ENCODE measurements at regions not wholly inside any gene's neighbourhood (a gene's known extent, or its start where the extent isn't known, plus 50 kb on each side); places are given as distances from the start of the nearest gene placed in this dataset.

- Mint-ChIP-seq H3K27me3 (ENCODE audit: low read depth) (no peaks in the 10 kb centered on the region), H3K9me3 (no peaks in the 10 kb centered on the region)
- intact Hi-C loops (cut with micrococcal nuclease) = no loop called here
These were observed 154.5 kb downstream of the GASK1B start for GRCh38 chr4:158018221-158018830.

GRCh38 chr4:158016511-158016910 is 156.3 kb downstream of the GASK1B start:
- intact Hi-C loops (cut with micrococcal nuclease) = no loop called here
- Mint-ChIP-seq H3K27ac (no peak overlapping the region), H3K27me3 (ENCODE audit: low read depth) (no peaks in the 10 kb centered on the region), H3K36me3 (ENCODE audit: low read depth) (no peaks in the 10 kb centered on the region), H3K9me3 (no peaks in the 10 kb centered on the region), H3K4me1 (ENCODE audit: low read depth) (no peaks in the 10 kb centered on the region), H3K4me3 (ENCODE audit: low read depth) (no peak overlapping the region)
- DNase-seq (ENCODE audit: low spot score) = no peak

More at GRCh38 chr4:158018221-158018830, 154.5 kb downstream of the GASK1B start:
- no peaks in the 10 kb centered on the region for H3K36me3 Mint-ChIP-seq (ENCODE audit: low read depth)
- no peak for DNase-seq (ENCODE audit: low spot score)
- H3K4me3 Mint-ChIP-seq (ENCODE audit: low read depth) = no peak overlapping the region
- H3K27ac Mint-ChIP-seq = no peak overlapping the region
- H3K4me1 Mint-ChIP-seq (ENCODE audit: low read depth) = no peaks in the 10 kb centered on the region

GRCh38 chr4:158015241-158015640 is 157.6 kb downstream of the GASK1B start:
- H3K27ac Mint-ChIP-seq = no peak overlapping the region
- no peaks in the 10 kb centered on the region for H3K36me3 Mint-ChIP-seq (ENCODE audit: low read depth)
- no peak overlapping the region for H3K4me3 Mint-ChIP-seq (ENCODE audit: low read depth)
- intact Hi-C loops (cut with micrococcal nuclease) = no loop called here
- no peak for DNase-seq (ENCODE audit: low spot score)
- no peaks in the 10 kb centered on the region for H3K4me1 Mint-ChIP-seq (ENCODE audit: low read depth)
- no peaks in the 10 kb centered on the region for H3K9me3 Mint-ChIP-seq
- H3K27me3 Mint-ChIP-seq (ENCODE audit: low read depth) = no peaks in the 10 kb centered on the region

- Mint-ChIP-seq H3K36me3 (ENCODE audit: low read depth) (no peaks in the 10 kb centered on the region), H3K27ac (no peak overlapping the region), H3K27me3 (ENCODE audit: low read depth) (no peaks in the 10 kb centered on the region), H3K4me1 (ENCODE audit: low read depth) (no peaks in the 10 kb centered on the region), H3K4me3 (ENCODE audit: low read depth) (no peak overlapping the region), H3K9me3 (no peaks in the 10 kb centered on the region)
- intact Hi-C loops (cut with micrococcal nuclease) = no loop called here
- no peak for DNase-seq (ENCODE audit: low spot score)
These were observed 159.0 kb downstream of the GASK1B start for GRCh38 chr4:158013858-158014257.

- intact Hi-C loops (cut with micrococcal nuclease) = no loop called here
- H3K4me1 Mint-ChIP-seq (ENCODE audit: low read depth) = no peaks in the 10 kb centered on the region
- DNase-seq (ENCODE audit: low spot score) = no peak
- H3K27ac Mint-ChIP-seq = no peak overlapping the region
- H3K4me3 Mint-ChIP-seq (ENCODE audit: low read depth) = no peak overlapping the region
- H3K36me3 Mint-ChIP-seq (ENCODE audit: low read depth) = no peaks in the 10 kb centered on the region
- H3K27me3 Mint-ChIP-seq (ENCODE audit: low read depth) = no peaks in the 10 kb centered on the region
- no peaks in the 10 kb centered on the region for H3K9me3 Mint-ChIP-seq
These were observed 162.5 kb downstream of the GASK1B start for GRCh38 chr4:158010361-158010760.

- no peaks in the 10 kb centered on the region for H3K27me3 Mint-ChIP-seq (ENCODE audit: low read depth)
- intact Hi-C loops (cut with micrococcal nuclease) = no loop called here
- H3K4me1 Mint-ChIP-seq (ENCODE audit: low read depth) = no peaks in the 10 kb centered on the region
- no peak overlapping the region for H3K27ac Mint-ChIP-seq
- no peak overlapping the region for H3K4me3 Mint-ChIP-seq (ENCODE audit: low read depth)
- no peaks in the 10 kb centered on the region for H3K9me3 Mint-ChIP-seq
- no peaks in the 10 kb centered on the region for H3K36me3 Mint-ChIP-seq (ENCODE audit: low read depth)
- DNase-seq (ENCODE audit: low spot score) = no peak
These were observed 164.1 kb downstream of the GASK1B start for GRCh38 chr4:158008551-158009218.

- intact Hi-C loops (cut with micrococcal nuclease) = no loop called here
- no peak for DNase-seq (ENCODE audit: low spot score)
- Mint-ChIP-seq H3K27me3 (ENCODE audit: low read depth) (no peaks in the 10 kb centered on the region), H3K4me1 (ENCODE audit: low read depth) (no peaks in the 10 kb centered on the region), H3K4me3 (ENCODE audit: low read depth) (no peak overlapping the region), H3K27ac (no peak overlapping the region), H3K9me3 (no peaks in the 10 kb centered on the region), H3K36me3 (ENCODE audit: low read depth) (no peaks in the 10 kb centered on the region)
These were observed 165.3 kb downstream of the GASK1B start for GRCh38 chr4:158007566-158007965.

- H3K9me3 Mint-ChIP-seq = no peaks in the 10 kb centered on the region
- intact Hi-C loops (cut with micrococcal nuclease) = no loop called here
- H3K27me3 Mint-ChIP-seq (ENCODE audit: low read depth) = no peaks in the 10 kb centered on the region
- no peak overlapping the region for H3K4me3 Mint-ChIP-seq (ENCODE audit: low read depth)
- no peak for DNase-seq (ENCODE audit: low spot score)
- no peak overlapping the region for H3K27ac Mint-ChIP-seq
- H3K4me1 Mint-ChIP-seq (ENCODE audit: low read depth) = no peaks in the 10 kb centered on the region
- no peaks in the 10 kb centered on the region for H3K36me3 Mint-ChIP-seq (ENCODE audit: low read depth)
These were observed 165.8 kb downstream of the GASK1B start for GRCh38 chr4:158006990-158007389.

GRCh38 chr4:158005021-158005420 is 167.8 kb downstream of the GASK1B start:
- H3K36me3 Mint-ChIP-seq (ENCODE audit: low read depth) = no peaks in the 10 kb centered on the region
- H3K27ac Mint-ChIP-seq = no peak overlapping the region
- H3K4me3 Mint-ChIP-seq (ENCODE audit: low read depth) = no peak overlapping the region
- intact Hi-C loops (cut with micrococcal nuclease) = no loop called here
- DNase-seq (ENCODE audit: low spot score) = no peak
- no peaks in the 10 kb centered on the region for H3K27me3 Mint-ChIP-seq (ENCODE audit: low read depth)
- no peaks in the 10 kb centered on the region for H3K4me1 Mint-ChIP-seq (ENCODE audit: low read depth)
- H3K9me3 Mint-ChIP-seq = no peaks in the 10 kb centered on the region

- Mint-ChIP-seq H3K9me3 (no peaks in the 10 kb centered on the region), H3K27me3 (ENCODE audit: low read depth) (no peaks in the 10 kb centered on the region), H3K4me3 (ENCODE audit: low read depth) (no peak overlapping the region), H3K27ac (no peak overlapping the region), H3K36me3 (ENCODE audit: low read depth) (no peaks in the 10 kb centered on the region), H3K4me1 (ENCODE audit: low read depth) (no peaks in the 10 kb centered on the region)
- no peak for DNase-seq (ENCODE audit: low spot score)
- intact Hi-C loops (cut with micrococcal nuclease) = no loop called here
These were observed 168.7 kb downstream of the GASK1B start for GRCh38 chr4:158004101-158004500.

- no peak for DNase-seq (ENCODE audit: low spot score)
- no peaks in the 10 kb centered on the region for H3K4me1 Mint-ChIP-seq (ENCODE audit: low read depth)
- no peak overlapping the region for H3K4me3 Mint-ChIP-seq (ENCODE audit: low read depth)
- intact Hi-C loops (cut with micrococcal nuclease) = no loop called here
- H3K36me3 Mint-ChIP-seq (ENCODE audit: low read depth) = no peaks in the 10 kb centered on the region
- H3K27me3 Mint-ChIP-seq (ENCODE audit: low read depth) = no peaks in the 10 kb centered on the region
- no peak overlapping the region for H3K27ac Mint-ChIP-seq
- no peaks in the 10 kb centered on the region for H3K9me3 Mint-ChIP-seq
These were observed 169.6 kb downstream of the GASK1B start for GRCh38 chr4:158003212-158003611.

- no peaks in the 10 kb centered on the region for H3K9me3 Mint-ChIP-seq
- no peak for DNase-seq (ENCODE audit: low spot score)
- H3K27me3 Mint-ChIP-seq (ENCODE audit: low read depth) = no peaks in the 10 kb centered on the region
- H3K4me1 Mint-ChIP-seq (ENCODE audit: low read depth) = no peaks in the 10 kb centered on the region
- intact Hi-C loops (cut with micrococcal nuclease) = no loop called here
- H3K27ac Mint-ChIP-seq = no peak overlapping the region
- H3K4me3 Mint-ChIP-seq (ENCODE audit: low read depth) = no peak overlapping the region
- H3K36me3 Mint-ChIP-seq (ENCODE audit: low read depth) = no peaks in the 10 kb centered on the region
These were observed 170.7 kb downstream of the GASK1B start for GRCh38 chr4:158002173-158002572.

GRCh38 chr4:158001756-158002155 is 171.1 kb downstream of the GASK1B start:
- Mint-ChIP-seq H3K4me1 (ENCODE audit: low read depth) (no peaks in the 10 kb centered on the region), H3K27ac (no peak overlapping the region), H3K4me3 (ENCODE audit: low read depth) (no peak overlapping the region), H3K27me3 (ENCODE audit: low read depth) (no peaks in the 10 kb centered on the region), H3K9me3 (no peaks in the 10 kb centered on the region), H3K36me3 (ENCODE audit: low read depth) (no peaks in the 10 kb centered on the region)
- no peak for DNase-seq (ENCODE audit: low spot score)
- intact Hi-C loops (cut with micrococcal nuclease) = no loop called here
